Tibial nerve (tissue), 3 donors: ENCODE measurements at regions not wholly inside any gene's neighbourhood (a gene's known extent, or its start where the extent isn't known, plus 50 kb on each side); places are given as distances from the start of the nearest gene placed in this dataset.

Experiments used
- CTCF ChIP-seq, 5 experiments: fragments of 200-600 bp in 3 of 5; fragments of 450-650 bp in 2 of 5; sonication (generic) in 3 of 5; IDR thresholded peaks; one replicate each; pipeline ENCODE4 v1.5.1; 2016 to 2019; ENCODE audit warnings: antibody characterized with exemption in 5 of 5, mild to moderate bottlenecking in 3 of 5, moderate library complexity in 2 of 5
- POLR2A ChIP-seq, 2 donors: fragments of 450-650 bp; IDR thresholded peaks; one replicate each; pipeline ENCODE4 v1.6.1; 2017; ENCODE audit warnings: antibody characterized with exemption in 2 of 2, mild to moderate bottlenecking in 2 of 2, moderate library complexity in 2 of 2

GRCh38 chr6:156316583-156317125 is 460.5 kb upstream of the ARID1B start:
- TF ChIP-seq CTCF (IDR thresholded peaks at IDR 0.05) (no peak), POLR2A (IDR thresholded peaks at IDR 0.05) (no peak)
